Smooth muscle cell (in vitro differentiated cells): ENCODE measurements at regions not wholly inside any gene's neighbourhood (a gene's known extent, or its start where the extent isn't known, plus 50 kb on each side); places are given as distances from the start of the nearest gene placed in this dataset.

Experiments
- DNase-seq: peaks from one replicate; lab custom pipeline; 2025; ENCODE audit not compliant: unreplicated experiment; lab: John Stamatoyannopoulos, UW
- H2AFZ ChIP-seq: fragments of 200-600 bp; sonication (generic); 2 replicates; pipeline ENCODE4 v1.6.0; 2016; ENCODE audit warnings: antibody characterized with exemption, low read depth, mild to moderate bottlenecking
- H3F3A ChIP-seq: fragments of 200-600 bp; sonication (generic); 2 replicates; pipeline ENCODE4 v1.6.0; 2017; ENCODE audit warnings: antibody characterized with exemption, low read depth
- H3K27ac ChIP-seq: fragments of 200-600 bp; sonication (generic); 2 replicates; pipeline ENCODE4 v1.5.1; 2016; ENCODE audit warnings: low read depth, mild to moderate bottlenecking
- H3K27me3 ChIP-seq: fragments of 200-600 bp; sonication (generic); 2 replicates; pipeline ENCODE4 v1.6.1; 2016; ENCODE audit warnings: low read depth, mild to moderate bottlenecking
- H3K36me3 ChIP-seq: fragments of 200-600 bp; sonication (generic); 2 replicates; pipeline ENCODE4 v1.5.1; 2016; ENCODE audit warnings: low read depth
- H3K4me1 ChIP-seq: fragments of 200-600 bp; sonication (generic); 2 replicates; pipeline ENCODE4 v1.5.1; 2016; ENCODE audit warnings: low read depth
- H3K4me2 ChIP-seq: fragments of 200-600 bp; sonication (generic); 2 replicates; pipeline ENCODE4 v1.6.0; 2016; ENCODE audit warnings: mild to moderate bottlenecking
- H3K4me3 ChIP-seq: fragments of 200-600 bp; sonication (generic); 2 replicates; pipeline ENCODE4 v1.5.1; 2016; ENCODE audit warnings: mild to moderate bottlenecking
- H3K79me2 ChIP-seq: fragments of 200-600 bp; sonication (generic); 2 replicates; pipeline ENCODE4 v1.6.0; 2016; ENCODE audit warnings: low read depth, mild to moderate bottlenecking
- H3K9ac ChIP-seq: fragments of 200-600 bp; sonication (generic); 2 replicates; pipeline ENCODE4 v1.6.0; 2016; ENCODE audit warnings: low read depth
- H3K9me3 ChIP-seq: fragments of 200-600 bp; sonication (generic); replicated peaks from 2 replicates; pipeline ENCODE4 v1.5.1; 2016; ENCODE audit warnings: low read depth
- H4K20me1 ChIP-seq: fragments of 200-600 bp; sonication (generic); 2 replicates; pipeline ENCODE4 v1.6.0; 2016; ENCODE audit warnings: low read depth
- CTCF ChIP-seq: fragments of 200-600 bp; sonication (generic); IDR thresholded peaks from 2 replicates; pipeline ENCODE4 v1.5.1; 2017; ENCODE audit warnings: borderline replicate concordance, mild to moderate bottlenecking, antibody characterized with exemption; ENCODE audit not compliant: insufficient read depth, poor library complexity, severe bottlenecking
- WGBS: methylation state at CpG from one replicate; pipeline ENCODE4 v1.1.7; 2016; ENCODE audit warnings: low lambda C conversion rate; 5-methylcytosine and 5-hydroxymethylcytosine counted together

- Histone ChIP-seq H3K9ac (peak overlapping the region; percentile 30), H2AFZ (no peak overlapping the region), H3K27me3 (no peaks in the 10 kb centered on the region), H3K4me2 (peak overlapping the region; percentile 54), H3K4me1 (no peaks in the 10 kb centered on the region), H3K4me3 (no peak overlapping the region), H3K36me3 (no peaks in the 10 kb centered on the region), H3K9me3 (no peaks in the 10 kb centered on the region), H4K20me1 (no peaks in the 10 kb centered on the region), H3K27ac (peak overlapping the region; percentile 72), H3K79me2 (no peaks in the 10 kb centered on the region), H3F3A (no peaks in the 10 kb centered on the region)
- DNase-seq, result no peak
- TF ChIP-seq CTCF, result no peak
These were observed 109.8 kb upstream of the EDIL3 start for GRCh38 chr5:84494453-84494852.

- H2AFZ ChIP-seq, result peak overlapping the region; percentile 5
- peak overlapping the region; percentile 78 for H3K27ac ChIP-seq
- H3K4me3 ChIP-seq, result no peak overlapping the region
- no peaks in the 10 kb centered on the region for H3K27me3 ChIP-seq
- H3K4me2 ChIP-seq, result peak overlapping the region; percentile 56
- H3K4me1 ChIP-seq, result no peaks in the 10 kb centered on the region
- no peaks in the 10 kb centered on the region for H4K20me1 ChIP-seq
- DNase-seq, result no peak
- no peaks in the 10 kb centered on the region for H3F3A ChIP-seq
- no peak for TF ChIP-seq CTCF
- H3K79me2 ChIP-seq, result no peaks in the 10 kb centered on the region
- H3K9ac ChIP-seq, result peak overlapping the region; percentile 27
- no peaks in the 10 kb centered on the region for H3K9me3 ChIP-seq
- no peaks in the 10 kb centered on the region for H3K36me3 ChIP-seq
These were observed 103.3 kb upstream of the EDIL3 start for GRCh38 chr5:84487963-84488362.

- no peak overlapping the region for H2AFZ ChIP-seq
- no peaks in the 10 kb centered on the region for H3F3A ChIP-seq
- H3K9me3 ChIP-seq, result no peaks in the 10 kb centered on the region
- no peak overlapping the region for H3K27ac ChIP-seq
- H3K36me3 ChIP-seq, result no peaks in the 10 kb centered on the region
- no peaks in the 10 kb centered on the region for H3K27me3 ChIP-seq
- WGBS, result 45% methylated on average over 5 of the region's 5 CpGs
- no peak overlapping the region for H3K9ac ChIP-seq
- no peaks in the 10 kb centered on the region for H3K79me2 ChIP-seq
- H4K20me1 ChIP-seq, result no peaks in the 10 kb centered on the region
- no peak overlapping the region for H3K4me3 ChIP-seq
- no peak for TF ChIP-seq CTCF
- no peak for DNase-seq
- H3K4me2 ChIP-seq, result no peak overlapping the region
- H3K4me1 ChIP-seq, result no peaks in the 10 kb centered on the region
These were observed 96.4 kb upstream of the EDIL3 start for GRCh38 chr5:84480873-84481637.

- no peaks in the 10 kb centered on the region for H3K4me1 ChIP-seq
- no peaks in the 10 kb centered on the region for H4K20me1 ChIP-seq
- H3K4me2 ChIP-seq, result no peak overlapping the region
- no peaks in the 10 kb centered on the region for H3K79me2 ChIP-seq
- no peaks in the 10 kb centered on the region for H3F3A ChIP-seq
- no peak for DNase-seq
- no peak for TF ChIP-seq CTCF
- no peak overlapping the region for H3K4me3 ChIP-seq
- WGBS, result 93% methylated on average over 1 of the region's 1 CpG
- no peaks in the 10 kb centered on the region for H3K36me3 ChIP-seq
- no peaks in the 10 kb centered on the region for H3K9me3 ChIP-seq
- no peaks in the 10 kb centered on the region for H3K27me3 ChIP-seq
- H2AFZ ChIP-seq, result no peak overlapping the region
- no peak overlapping the region for H3K9ac ChIP-seq
- no peak overlapping the region for H3K27ac ChIP-seq
These were observed 93.9 kb upstream of the EDIL3 start for GRCh38 chr5:84478603-84479002.
